Forelimb muscle (tissue), 1 donor: ENCODE measurements at regions not wholly inside any gene's neighbourhood (a gene's known extent, or its start where the extent isn't known, plus 50 kb on each side); places are given as distances from the start of the nearest gene placed in this dataset.

Experiments used
- DNase-seq: peaks from one replicate; pipeline ENCODE4 v3.0.0-alpha.2; 2013; ENCODE audit warnings: low read depth

- DNase-seq: no peak
Measured at GRCh38 chr2:173669271-173669853, 295.8 kb downstream of the SP3 start.

GRCh38 chr2:173669888-173670287 is 295.3 kb downstream of the SP3 start:
- DNase-seq: no peak

GRCh38 chr2:173672573-173673340 is 292.4 kb downstream of the SP3 start:
- no peak for DNase-seq

GRCh38 chr2:173673640-173674039 is 291.5 kb downstream of the SP3 start:
- DNase-seq: no peak

- no peak for DNase-seq
Measured at GRCh38 chr2:173676647-173677046, 288.5 kb downstream of the SP3 start.

GRCh38 chr2:173678186-173678585 is 287.0 kb downstream of the SP3 start:
- DNase-seq: no peak

GRCh38 chr2:173680574-173680973 is 284.6 kb downstream of the SP3 start:
- no peak for DNase-seq

- no peak for DNase-seq
Measured at GRCh38 chr2:173681881-173682650, 283.1 kb downstream of the SP3 start.

- no peak for DNase-seq
Measured at GRCh38 chr2:173684896-173685459, 280.2 kb downstream of the SP3 start.

GRCh38 chr2:173690349-173690748 is 274.8 kb downstream of the SP3 start:
- no peak for DNase-seq

- no peak for DNase-seq
Measured at GRCh38 chr2:173692068-173692467, 273.1 kb downstream of the SP3 start.

- no peak for DNase-seq
Measured at GRCh38 chr2:173693044-173693589, 272.1 kb downstream of the SP3 start.

GRCh38 chr2:173696274-173696673 is 268.9 kb downstream of the SP3 start:
- DNase-seq: no peak

- no peak for DNase-seq
Measured at GRCh38 chr2:173697929-173698328, 267.2 kb downstream of the SP3 start.

- no peak for DNase-seq
Measured at GRCh38 chr2:173705656-173706055, 259.5 kb downstream of the SP3 start.

GRCh38 chr2:173706936-173707335 is 258.2 kb downstream of the SP3 start:
- DNase-seq: no peak

GRCh38 chr2:173708806-173709205 is 256.4 kb downstream of the SP3 start:
- no peak for DNase-seq

- DNase-seq: no peak
Measured at GRCh38 chr2:173711816-173712215, 253.4 kb downstream of the SP3 start.

GRCh38 chr2:173713904-173714555 is 251.1 kb downstream of the SP3 start:
- DNase-seq: no peak

GRCh38 chr2:173715441-173715840 is 249.7 kb downstream of the SP3 start:
- DNase-seq: no peak

- no peak for DNase-seq
Measured at GRCh38 chr2:173716458-173717052, 248.6 kb downstream of the SP3 start.
